ENCODE measurements at regions not wholly inside any gene's neighbourhood (a gene's known extent, or its start where the extent isn't known, plus 50 kb on each side); places are given as distances from the start of the nearest gene placed in this dataset.
"Not testable (repeated sequence)": the region's sequence is repeated elsewhere in the genome, so short reads cannot be mapped to it uniquely, and the experiment has no call there.

GRCh38 chr4:187396106-187396505 lies 599.5 kb upstream of the ZFP42 start:
- Histone ChIP-seq H3K36me3 (replicated peaks in 1 of 2) (no peaks in the 10 kb centered on the region), H3K4me3 (no peak overlapping the region), H3K27me3 (no peaks in the 10 kb centered on the region), H3K9me3 (replicated peaks in 1 of 3) (no peaks in the 10 kb centered on the region), H3K4me1 (replicated peaks in 1 of 2) (no peaks in the 10 kb centered on the region), H3K27ac (no peak overlapping the region)
- no peak for DNase-seq
- no peak for TF ChIP-seq CTCF (IDR thresholded peaks at IDR 0.05)
- no peak for TF ChIP-seq POLR2A (IDR thresholded peaks at IDR 0.05)
- 67 to 84% (median 74%) methylated on average over 6 of the region's 6 CpGs for WGBS, 4 donors
- intact Hi-C loops (cut with DNase I) = no loop called here

GRCh38 chr4:187408447-187408846 lies 587.1 kb upstream of the ZFP42 start:
- DNase-seq; H3K4me3 ChIP-seq; H3K36me3 ChIP-seq (replicated peaks in 1 of 2); H3K27ac ChIP-seq; intact Hi-C loops (cut with DNase I); H3K4me1 ChIP-seq (replicated peaks in 1 of 2); H3K9me3 ChIP-seq (replicated peaks in 1 of 3); H3K27me3 ChIP-seq: not testable (repeated sequence)
- 86 to 96% (median 89%) methylated on average over 2 to 10 of the region's 10 CpGs for WGBS, 4 donors

- Histone ChIP-seq H3K4me3 (no peak overlapping the region), H3K9me3 (replicated peaks in 1 of 3) (no peaks in the 10 kb centered on the region), H3K36me3 (replicated peaks in 1 of 2) (no peaks in the 10 kb centered on the region), H3K27ac (no peak overlapping the region), H3K4me1 (replicated peaks in 1 of 2) (no peaks in the 10 kb centered on the region), H3K27me3 (no peaks in the 10 kb centered on the region)
- 75 to 84% (median 81%) methylated on average over 4 of the region's 4 CpGs for whole genome bisulfite sequencing, 4 donors
- no peak for TF ChIP-seq CTCF (IDR thresholded peaks at IDR 0.05)
- intact Hi-C loops (cut with DNase I) = no loop called here
- no peak for DNase-seq
Observed at GRCh38 chr4:187413564-187414358, 581.8 kb upstream of the ZFP42 start.

- WGBS, 4 donors = 51 to 77% (median 73%) methylated on average over 2 of the region's 2 CpGs
- Histone ChIP-seq H3K27ac (no peak overlapping the region), H3K4me3 (no peak overlapping the region), H3K27me3 (no peaks in the 10 kb centered on the region), H3K9me3 (replicated peaks in 1 of 3) (no peaks in the 10 kb centered on the region), H3K4me1 (replicated peaks in 1 of 2) (no peaks in the 10 kb centered on the region), H3K36me3 (replicated peaks in 1 of 2) (no peaks in the 10 kb centered on the region)
- no peak for DNase-seq
- TF ChIP-seq CTCF (IDR thresholded peaks at IDR 0.05) = no peak
- no peak for TF ChIP-seq POLR2A (IDR thresholded peaks at IDR 0.05)
- intact Hi-C loops (cut with DNase I) = no loop called here
Observed at GRCh38 chr4:187414716-187415115, 580.9 kb upstream of the ZFP42 start.

GRCh38 chr4:187415231-187415630 lies 580.3 kb upstream of the ZFP42 start:
- Histone ChIP-seq H3K4me3 (no peak overlapping the region), H3K27ac (no peak overlapping the region), H3K27me3 (no peaks in the 10 kb centered on the region), H3K4me1 (replicated peaks in 1 of 2) (no peaks in the 10 kb centered on the region), H3K9me3 (replicated peaks in 1 of 3) (no peaks in the 10 kb centered on the region), H3K36me3 (replicated peaks in 1 of 2) (no peaks in the 10 kb centered on the region)
- intact Hi-C loops (cut with DNase I) = no loop called here
- TF ChIP-seq CTCF (IDR thresholded peaks at IDR 0.05) = no peak
- no peak for TF ChIP-seq POLR2A (IDR thresholded peaks at IDR 0.05)
- 69 to 78% (median 75%) methylated on average over 3 of the region's 3 CpGs for WGBS, 4 donors
- no peak for DNase-seq
